Activated CD4-positive, CD25-positive, alpha-beta regulatory T cell treated with anti-CD3 and anti-CD28 coated beads, Interleukin-2, amount 50 U/mL, for 16 hours (primary cell): ENCODE measurements at regions not wholly inside any gene's neighbourhood (a gene's known extent, or its start where the extent isn't known, plus 50 kb on each side); places are given as distances from the start of the nearest gene placed in this dataset.
A peak's percentile ranks its signal among the peaks of the same experiment; 100 is the strongest.
"Not testable (repeated sequence)": the region's sequence is repeated elsewhere in the genome, so short reads cannot be mapped to it uniquely, and the experiment has no call there.

Experiments used
- DNase-seq: peaks from one replicate; pipeline ENCODE4 v3.0.0-alpha.2; 2020; ENCODE audit warnings: low read depth, low spot score

DNA sequence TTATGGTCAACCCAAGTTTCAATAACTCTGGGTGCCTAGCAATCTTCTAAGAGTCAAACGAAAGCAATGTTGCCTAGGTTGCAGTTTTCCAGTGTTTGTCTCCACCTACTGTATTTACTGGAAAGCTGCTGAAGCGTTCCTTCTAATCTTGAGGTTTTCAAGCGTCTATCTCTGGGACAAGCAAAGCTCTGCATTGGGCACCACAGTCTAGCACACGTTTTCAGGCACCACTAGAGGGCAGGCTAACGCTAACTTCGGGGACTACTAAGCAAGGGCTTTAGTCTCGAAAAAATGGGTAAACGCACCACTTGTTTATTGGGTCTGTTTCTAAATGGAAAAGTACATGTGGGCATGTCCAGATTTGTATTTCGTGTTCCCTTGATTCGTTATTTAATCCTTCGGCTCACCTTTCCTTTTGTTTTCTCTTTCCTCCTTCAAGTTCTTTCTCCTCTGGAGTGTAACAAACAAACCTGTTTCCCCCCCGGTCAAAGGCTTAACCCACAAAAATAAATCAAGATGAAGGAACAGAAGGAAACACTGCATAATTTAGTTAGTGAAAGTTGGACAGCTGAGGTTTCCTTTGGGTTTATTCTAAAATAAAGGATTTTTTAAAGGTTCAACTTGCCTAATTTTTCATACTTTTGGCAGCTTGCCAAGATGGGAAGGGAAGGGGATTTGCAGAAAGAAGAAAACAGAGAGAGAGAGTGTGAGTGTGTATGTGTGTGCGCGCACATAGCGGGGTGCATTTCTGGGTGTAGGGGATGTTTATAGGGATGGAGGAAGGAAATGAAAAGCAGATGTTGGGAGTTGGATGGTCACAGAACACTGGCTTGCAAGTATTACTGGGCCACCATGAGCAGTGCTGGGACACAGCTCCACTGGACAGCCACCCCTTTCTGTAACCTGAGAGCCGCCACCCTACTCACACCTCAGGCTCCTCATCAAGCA lies 348.3 kb downstream of the GOLGA6L6 start:
- peak; percentile 40 for DNase-seq

DNA sequence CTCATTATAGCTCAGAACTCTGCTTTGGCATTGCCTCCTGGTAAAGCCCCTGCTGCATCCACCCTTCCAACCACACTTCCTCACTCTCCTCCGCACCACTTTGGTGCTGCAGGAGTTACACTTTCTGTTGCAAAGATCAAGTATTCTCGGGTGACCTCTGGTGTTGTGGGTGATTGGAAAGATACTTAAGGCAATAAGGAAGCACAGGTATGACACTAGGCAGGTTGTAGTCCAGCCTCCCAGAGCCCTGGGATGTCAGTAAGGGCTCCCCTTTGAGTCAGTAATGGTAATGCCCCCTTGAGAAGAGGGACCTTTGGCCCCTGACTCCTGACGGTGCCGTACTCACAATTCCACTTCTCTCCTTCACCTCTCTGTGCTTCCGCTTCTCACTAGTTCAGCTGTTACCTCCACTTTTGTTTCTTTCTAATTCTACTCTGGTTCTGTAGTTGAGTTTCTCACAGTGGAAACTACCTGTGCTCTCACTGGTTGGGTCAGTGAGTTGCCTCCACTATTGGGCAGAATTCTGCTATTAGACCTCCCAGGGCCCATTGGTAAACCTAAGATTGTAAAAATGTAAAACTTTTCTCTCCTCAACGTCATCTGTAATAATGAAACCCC lies 350.0 kb downstream of the GOLGA6L6 start:
- not testable (repeated sequence) for DNase-seq

DNA sequence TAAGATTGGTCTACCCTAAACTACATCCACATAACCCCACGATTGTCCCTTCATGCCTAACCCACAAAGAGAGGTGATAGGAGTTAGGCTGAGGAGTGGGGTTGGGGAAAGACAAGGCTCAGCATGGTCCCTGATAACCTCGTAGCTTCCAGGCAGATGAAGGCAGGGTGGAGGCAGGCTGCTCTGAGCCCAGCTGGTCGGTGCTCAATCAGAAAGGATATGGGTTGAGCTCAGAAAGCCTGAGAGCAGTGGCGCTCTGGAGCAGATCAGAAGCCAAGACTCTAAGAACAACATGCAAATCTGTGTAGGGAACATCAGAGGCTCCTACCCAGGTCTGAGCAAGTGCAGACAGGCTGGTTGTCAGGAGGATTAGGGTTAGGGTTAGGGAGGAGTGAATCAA lies 353.0 kb downstream of the GOLGA6L6 start:
- not testable (repeated sequence) for DNase-seq

DNA sequence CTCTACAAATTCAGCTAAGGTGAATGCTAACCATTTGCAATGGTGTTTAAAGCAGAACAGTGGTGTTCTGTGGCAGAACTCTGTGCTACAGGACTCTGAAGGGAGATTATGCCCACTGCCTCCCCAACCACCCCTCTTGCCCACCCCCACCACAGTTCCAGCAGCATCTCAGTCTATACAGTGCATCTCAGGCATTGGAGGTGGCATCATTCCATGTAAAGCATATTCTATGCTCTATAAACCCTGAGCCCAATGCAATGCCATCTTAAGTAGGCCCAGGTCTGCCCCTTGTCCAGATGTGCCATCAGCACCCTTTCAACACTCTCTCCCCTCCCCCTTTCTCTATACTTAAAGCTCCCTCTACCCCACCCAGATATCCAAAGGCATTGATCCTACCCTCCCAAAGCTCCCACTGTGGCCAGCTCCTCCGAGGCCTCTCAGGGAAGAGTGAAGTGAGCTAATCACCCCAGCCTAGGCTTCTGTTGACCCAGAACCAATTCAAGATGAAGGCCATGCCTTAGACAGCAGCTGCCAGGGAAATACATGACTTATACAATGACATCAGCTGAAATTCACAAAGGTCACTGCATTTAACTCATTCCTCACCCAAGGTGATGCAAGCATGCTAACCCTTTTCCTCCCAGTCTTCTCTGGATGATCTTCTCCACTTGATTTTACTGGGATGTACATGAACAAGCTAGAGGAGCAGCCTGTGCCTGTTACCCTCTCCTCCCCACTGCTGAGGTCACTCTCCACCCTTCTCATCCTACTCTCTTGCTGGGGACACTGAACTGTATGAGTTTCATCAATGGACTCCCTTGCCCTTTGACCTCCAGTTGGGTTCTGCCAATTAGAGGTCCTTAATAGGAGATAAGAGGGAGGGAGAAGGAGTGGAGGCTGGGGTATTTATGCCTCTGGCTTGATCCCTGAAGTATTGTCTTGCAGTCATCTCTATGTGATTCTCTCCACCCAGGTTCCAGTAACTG lies 353.9 kb downstream of the GOLGA6L6 start:
- DNase-seq, result not testable (repeated sequence)

DNA sequence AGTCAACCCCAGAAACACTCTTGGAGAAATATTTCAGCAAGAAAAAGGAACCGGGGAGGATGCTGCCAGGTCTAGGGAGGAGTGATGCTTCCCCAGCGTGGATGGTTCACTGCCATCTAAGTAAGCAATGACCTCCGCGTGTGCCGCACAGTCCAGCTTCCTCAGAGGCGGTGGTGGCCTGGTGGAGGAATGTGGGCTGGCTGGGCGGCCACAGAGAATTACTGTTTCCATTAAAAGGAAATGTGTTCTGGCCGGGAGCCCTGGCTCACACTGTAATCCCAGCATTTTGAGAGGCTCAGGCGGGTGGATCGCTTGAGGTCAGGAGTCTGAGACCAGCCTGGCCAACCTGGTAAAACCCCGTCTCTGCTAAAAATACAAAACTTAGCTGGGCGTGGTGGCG lies 356.7 kb downstream of the GOLGA6L6 start:
- not testable (repeated sequence) for DNase-seq

DNA sequence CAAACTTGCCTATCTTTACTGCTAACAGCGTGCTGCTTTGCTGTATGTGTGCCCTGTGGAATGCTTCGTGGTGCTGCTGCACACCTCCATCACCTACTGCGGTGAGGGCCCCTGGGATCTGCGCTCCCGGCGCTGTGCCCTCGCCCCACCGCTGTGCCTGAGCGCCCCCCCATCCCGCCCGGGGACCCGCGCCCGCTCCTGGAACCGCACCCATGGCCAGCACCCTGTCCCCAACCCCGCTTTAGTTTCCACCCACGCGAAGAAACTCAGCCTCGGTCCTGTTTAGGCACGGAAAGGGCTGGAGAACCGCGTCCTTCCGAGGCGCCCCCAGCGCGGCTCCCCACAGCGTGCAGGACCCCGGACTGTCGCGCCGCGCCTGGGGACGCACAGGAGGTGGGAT lies 373.4 kb downstream of the GOLGA6L6 start:
- not testable (repeated sequence) for DNase-seq

DNA sequence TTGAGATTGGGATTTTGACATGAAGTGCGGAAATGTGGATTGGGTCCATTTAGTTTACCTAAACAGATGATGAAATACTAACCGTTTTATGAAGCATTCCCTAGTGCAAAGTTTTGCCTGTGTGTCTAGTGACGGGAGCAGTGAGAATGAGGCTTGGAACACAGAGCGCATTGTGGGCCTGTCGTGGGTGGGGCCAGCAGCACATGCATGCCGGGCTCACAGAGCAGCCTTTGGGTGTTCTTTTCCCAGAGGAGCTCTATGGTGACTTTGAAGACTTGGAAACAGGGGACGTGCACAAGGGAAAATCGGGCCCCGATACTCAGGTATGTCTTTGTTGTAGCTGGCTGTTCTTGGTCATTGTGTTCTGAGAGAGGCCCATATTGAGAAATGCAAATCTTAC lies 388.1 kb downstream of the GOLGA6L6 start:
- not testable (repeated sequence) for DNase-seq

DNA sequence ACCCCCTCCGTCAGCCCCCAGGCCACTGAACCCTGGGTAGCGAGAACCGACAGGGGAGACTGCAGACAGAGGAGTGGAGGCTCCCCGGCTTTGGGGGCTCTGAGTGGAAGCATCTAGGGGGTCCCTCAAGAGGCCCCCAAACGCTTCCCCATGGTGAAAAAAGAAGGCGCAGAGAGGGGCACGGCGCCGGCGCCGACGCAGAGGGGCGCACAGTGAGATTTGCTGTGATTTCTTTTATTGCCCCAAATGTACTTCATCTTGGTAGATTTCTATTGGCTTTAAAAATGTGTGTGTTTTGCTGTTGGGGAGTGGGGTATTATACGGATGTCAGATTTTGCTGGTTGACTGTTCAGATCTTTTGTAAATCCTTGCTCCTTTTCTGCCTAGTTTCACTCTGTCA lies 392.9 kb downstream of the GOLGA6L6 start:
- DNase-seq, result not testable (repeated sequence)

DNA sequence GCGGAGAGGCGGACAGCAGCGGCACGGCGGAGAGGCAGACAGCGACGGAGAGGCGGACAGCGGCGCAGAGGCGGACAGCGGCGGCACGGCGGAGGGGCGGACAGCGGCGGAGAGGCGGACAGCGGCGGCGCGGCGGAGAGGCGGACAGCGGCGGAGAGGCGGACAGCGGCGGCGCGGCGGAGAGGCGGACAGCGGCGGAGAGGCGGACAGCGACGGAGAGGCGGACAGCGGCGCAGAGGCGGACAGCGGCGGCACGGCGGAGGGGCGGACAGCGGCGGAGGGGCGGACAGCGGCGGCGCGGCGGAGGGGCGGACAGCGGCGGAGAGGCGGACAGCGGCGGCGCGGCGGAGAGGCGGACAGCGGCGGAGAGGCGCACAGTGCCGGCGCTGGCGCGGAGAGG lies 393.6 kb downstream of the GOLGA6L6 start:
- not testable (repeated sequence) for DNase-seq

DNA sequence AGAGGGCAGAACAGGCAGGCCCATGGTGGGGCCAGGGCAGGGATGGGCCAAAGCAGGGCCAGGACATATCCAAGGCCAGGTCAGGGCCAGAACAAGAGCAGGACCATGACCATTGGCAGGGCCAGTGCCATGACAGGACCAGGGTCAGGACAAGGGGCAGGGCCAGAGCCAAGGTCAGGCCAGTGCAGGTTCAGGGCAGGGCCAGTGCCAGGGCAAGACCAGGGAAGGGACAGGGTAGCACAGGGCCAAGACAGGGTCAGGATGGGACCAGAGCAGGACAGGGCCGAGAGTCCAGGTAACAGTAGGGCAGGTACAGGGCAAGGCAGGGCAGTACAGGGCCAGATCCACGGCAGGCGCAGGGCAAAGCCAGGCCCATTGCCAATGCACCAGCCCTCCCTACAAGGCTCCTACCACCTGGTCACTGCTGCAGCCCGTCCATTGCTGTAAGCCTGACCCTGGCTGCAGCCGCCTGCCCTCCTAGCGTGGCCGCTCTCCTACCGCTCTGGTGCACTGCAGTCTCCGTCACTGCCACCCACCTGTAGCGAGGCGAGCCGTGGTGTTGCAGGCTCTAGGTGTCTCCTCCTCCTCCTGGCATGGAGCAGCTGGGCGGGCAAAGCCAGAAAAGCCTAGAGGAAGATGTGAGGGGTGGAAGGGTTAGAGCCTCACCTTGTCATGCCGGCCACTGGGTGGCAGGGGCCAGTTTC lies 397.1 kb downstream of the GOLGA6L6 start:
- DNase-seq, result not testable (repeated sequence)

DNA sequence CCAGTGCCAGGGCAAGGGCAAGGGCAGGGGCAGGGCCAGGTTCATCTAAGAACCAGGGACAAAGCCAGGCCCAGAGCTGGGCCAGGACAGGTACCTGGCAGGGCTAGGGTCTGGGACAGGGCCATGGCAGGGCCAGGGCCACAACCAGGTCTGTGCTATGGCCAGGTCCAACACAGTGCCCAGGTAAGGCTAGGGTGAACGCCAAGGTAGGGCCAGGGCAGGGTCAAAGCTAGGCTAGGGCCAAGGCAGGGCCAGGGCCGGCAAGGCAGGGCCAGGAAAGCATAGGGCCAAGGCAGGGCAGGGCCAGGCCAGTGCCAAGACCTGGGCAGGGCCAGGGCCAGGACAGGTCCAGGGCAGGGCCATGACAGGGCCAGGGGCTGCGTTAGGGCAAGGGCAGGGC lies 398.7 kb downstream of the GOLGA6L6 start:
- DNase-seq, result not testable (repeated sequence)

DNA sequence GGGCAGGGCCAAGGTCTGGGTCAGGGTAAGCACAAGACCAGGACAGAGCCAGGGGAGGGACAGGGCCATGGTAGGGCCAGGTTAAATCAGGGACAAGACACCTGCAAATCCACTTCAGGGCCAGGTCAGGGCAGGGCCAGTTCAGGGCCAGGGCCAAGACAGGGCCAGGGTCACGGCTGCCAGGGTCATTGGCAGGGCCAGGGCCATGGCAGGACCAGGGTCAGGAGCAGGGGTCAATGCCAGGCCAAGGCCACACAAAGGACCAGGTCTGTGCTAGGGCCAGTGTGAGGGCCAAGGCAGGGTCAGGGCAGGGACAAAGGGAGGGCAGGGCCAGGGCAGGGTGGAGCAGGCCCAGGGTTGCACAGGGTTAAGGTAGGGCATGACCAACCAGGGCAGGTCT lies 399.2 kb downstream of the GOLGA6L6 start:
- not testable (repeated sequence) for DNase-seq

DNA sequence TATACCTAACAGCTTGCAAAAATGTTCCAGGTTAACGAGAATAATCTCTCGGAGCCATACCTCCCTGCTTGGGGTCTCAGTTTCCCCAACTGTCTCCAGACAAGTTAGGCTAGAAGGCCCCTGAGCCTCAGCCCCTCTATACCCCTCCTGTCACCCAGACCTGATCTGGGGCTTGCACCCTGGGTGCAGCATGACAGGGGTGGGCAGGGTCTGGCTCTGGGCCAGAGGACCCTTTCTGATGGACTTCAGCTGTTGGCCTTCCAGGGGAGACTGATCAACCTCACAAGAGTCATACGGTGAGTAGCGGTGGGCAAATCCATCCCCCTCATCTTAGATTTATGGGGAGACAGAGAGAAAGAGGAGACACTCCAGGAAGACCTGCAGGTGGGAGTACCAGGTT lies 416.9 kb downstream of the GOLGA6L6 start:
- DNase-seq, result not testable (repeated sequence)

DNA sequence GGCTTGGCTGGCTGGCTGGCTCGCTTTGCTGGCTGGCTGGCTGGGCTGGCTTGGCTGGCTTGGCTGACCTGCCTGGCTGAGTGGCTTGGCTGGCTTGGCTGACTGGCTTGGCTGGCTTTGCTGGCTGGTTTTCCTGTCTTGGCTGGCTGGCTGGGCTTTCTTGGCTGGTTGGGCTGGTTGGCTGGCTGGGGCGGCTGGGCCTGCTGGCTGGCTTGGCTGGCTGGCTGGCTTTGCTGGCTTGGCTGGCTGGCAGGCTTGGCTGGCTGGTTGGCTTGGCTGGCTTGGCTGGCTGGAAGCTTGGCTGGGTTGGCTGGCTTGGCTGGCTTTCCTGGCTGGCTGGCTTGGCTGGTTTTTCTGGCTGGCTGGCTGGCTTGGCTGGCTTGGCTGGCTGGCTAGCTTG lies 435.6 kb downstream of the GOLGA6L6 start:
- DNase-seq, result no peak

DNA sequence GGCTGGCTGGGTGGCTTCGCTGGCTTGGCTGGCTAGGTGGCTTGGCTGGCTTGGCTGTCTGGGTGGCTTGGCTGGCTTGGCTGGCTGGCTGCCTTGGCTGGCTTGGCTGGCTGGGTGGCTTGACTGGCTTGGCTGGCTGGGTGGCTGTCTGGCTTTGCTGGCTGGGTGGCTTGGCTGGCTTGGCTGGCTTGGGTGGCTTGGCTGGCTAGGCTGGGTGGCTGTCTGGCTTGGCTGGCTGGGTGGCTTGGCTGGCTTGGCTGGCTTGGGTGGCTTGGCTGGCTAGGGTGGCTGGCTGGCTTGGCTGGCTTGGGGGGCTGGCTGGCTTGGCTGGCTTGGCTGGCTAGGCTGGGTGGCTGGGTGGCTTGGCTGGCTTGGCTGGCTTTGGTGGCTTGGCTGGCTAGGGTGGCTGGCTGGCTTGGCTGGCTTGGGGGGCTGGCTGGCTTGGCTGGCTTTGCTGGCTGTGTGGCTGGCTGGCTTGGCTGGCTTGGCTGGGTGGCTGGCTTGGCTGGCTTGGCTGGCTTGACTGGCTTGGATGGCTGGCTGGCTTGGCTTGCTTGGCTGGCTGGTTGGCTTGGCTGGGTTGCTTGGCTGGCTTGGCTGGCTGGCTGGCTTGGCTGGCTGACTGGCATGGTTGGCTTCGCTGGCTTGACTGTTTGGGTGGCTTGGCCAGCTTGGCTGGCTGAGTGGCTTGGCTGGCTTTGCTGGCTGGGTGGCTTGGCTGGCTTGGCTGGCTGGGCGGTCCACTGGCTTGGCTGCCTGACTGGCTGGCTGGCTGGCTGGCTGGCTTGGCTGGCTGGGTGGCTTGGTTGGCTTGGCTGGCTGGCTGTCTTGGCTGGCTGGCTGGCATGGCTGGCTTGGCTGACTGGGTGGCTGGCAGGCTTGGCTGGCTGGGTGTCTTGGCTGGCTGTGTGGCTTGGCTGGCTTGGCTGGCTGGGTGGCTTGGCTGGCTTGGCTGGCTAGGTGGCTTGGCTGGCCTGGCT lies 436.3 kb downstream of the GOLGA6L6 start:
- not testable (repeated sequence) for DNase-seq

DNA sequence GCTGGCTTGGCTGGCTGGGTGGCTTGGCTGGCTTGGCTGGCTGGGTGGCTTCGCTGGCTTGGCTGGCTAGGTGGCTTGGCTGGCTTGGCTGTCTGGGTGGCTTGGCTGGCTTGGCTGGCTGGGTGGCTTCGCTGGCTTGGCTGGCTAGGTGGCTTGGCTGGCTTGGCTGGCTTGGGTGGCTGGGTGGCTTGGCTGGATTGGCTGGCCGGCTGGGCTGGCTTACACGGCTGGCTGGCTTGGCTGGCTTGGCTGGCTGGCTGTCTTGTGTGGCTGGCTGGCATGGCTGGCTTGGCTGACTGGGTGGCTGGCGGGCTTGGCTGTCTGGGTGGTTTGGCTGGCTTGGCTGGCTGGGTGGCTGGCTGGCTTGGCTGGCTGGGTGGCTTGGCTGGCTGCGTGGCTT lies 437.0 kb downstream of the GOLGA6L6 start:
- DNase-seq, result not testable (repeated sequence)

DNA sequence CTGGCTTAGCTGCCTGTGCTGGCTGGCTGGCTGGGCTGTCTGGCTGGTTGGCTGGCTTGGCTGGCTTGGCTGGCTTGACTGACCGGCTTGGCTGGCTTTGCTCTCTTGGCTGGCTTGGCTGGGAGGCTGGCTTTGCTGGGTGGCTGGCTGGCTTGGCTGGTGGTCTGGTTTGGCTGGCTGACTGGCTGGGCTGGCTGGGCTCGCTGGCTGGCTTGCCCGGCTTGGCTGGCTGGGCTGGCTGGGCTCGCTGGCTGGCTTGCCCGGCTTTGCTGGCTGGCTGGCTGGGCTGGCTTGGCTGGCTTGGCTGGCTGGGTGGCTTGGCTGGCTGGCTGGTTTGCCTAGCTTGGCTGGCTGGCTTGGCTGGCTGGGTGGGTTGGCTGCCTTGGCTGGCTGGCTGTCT lies 438.7 kb downstream of the GOLGA6L6 start:
- not testable (repeated sequence) for DNase-seq

DNA sequence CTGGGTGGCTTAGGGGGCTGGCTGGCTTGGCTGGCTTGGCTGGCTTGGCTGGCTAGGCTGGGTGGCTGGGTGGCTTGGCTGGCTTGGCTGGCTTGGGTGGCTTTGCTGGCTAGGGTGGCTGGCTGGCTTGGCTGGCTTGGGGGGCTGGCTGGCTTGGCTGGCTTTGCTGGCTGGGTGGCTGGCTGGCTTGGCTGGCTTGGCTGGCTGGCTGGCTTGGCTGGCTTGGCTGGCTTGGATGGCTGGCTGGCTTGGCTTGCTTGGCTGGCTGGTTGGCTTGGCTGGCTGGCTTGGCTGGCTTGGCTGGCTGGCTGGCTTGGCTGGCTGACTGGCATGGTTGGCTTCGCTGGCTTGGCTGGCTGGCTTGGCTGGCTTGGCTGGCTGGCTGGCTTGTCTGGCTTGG lies 439.4 kb downstream of the GOLGA6L6 start:
- not testable (repeated sequence) for DNase-seq

DNA sequence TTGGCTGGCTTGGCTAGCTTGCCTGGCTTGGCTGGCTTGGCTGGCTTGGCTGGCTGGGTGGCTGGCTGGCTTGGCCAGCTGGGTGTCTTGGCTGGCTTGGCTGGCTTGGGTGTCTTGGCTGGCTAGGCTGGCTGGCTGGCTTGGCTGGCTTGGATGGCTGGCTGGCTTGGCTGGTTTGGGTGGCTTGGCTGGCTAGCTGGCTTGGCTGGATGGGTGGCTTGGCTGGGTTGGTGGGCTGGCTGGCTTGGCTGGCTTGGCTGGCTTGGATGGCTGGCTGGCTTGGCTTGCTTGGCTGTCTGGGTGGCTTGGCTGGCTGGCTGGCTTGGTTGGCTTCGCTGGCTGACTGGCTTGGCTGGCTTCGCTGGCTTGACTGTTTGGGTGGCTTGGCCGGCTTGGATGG lies 440.3 kb downstream of the GOLGA6L6 start:
- DNase-seq, result not testable (repeated sequence)
